ENCODE measurements at regions not wholly inside any gene's neighbourhood (a gene's known extent, or its start where the extent isn't known, plus 50 kb on each side); places are given as distances from the start of the nearest gene placed in this dataset.

DNA sequence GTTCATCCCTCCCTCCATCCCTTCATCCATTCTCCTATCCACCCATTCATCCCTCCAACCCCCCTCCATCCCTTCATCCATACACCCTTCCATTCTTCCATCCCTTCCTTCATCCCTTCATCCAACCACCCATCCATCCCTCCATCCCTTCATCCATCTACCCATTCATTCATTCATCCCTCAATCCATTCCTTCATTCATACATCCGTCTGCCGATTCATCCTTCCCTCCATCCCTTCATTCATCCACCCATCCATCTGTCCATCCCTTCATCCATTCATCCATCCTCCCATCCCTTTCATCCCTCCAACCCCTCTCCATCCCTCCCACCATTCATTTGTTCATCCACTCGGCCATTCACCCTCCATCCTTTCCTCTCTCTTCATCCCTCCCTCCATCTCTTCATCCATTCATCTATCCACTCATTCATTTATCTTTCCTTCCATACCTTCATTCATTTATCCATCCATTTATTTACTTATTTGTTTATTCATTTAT is 95.7 kb downstream of the FOXL1 start:
- TF ChIP-seq, protein P1, sequence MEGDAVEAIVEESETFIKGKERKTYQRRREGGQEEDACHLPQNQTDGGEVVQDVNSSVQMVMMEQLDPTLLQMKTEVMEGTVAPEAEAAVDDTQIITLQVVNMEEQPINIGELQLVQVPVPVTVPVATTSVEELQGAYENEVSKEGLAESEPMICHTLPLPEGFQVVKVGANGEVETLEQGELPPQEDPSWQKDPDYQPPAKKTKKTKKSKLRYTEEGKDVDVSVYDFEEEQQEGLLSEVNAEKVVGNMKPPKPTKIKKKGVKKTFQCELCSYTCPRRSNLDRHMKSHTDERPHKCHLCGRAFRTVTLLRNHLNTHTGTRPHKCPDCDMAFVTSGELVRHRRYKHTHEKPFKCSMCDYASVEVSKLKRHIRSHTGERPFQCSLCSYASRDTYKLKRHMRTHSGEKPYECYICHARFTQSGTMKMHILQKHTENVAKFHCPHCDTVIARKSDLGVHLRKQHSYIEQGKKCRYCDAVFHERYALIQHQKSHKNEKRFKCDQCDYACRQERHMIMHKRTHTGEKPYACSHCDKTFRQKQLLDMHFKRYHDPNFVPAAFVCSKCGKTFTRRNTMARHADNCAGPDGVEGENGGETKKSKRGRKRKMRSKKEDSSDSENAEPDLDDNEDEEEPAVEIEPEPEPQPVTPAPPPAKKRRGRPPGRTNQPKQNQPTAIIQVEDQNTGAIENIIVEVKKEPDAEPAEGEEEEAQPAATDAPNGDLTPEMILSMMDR (IDR thresholded peaks at IDR 0.05; ENCODE audit: low read depth, low read length), result no peak
- H3K4me3 ChIP-seq (ENCODE audit: low read depth, low read length), result no peak overlapping the region

DNA sequence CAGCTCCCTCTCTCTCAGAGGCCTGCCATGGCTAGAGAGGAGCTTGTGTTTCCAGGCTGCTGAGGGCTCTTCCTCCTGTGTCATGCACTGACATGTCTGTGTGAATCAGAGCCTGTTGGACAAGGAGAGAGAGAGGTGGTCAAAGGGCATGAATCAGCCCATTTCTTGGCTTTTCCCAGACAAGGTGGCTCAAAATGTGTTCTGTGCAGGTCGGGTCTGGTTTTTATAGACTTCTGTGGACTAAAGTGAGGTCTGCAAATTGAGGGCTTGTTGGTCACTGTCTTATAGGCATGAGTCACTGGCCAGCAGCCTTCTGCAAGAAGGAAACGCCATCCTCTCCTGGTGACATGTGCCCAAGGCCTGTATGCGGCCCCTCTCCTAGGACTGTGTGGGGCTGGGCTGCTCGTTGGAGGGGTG is 97.9 kb downstream of the FOXL1 start:
- no peak overlapping the region for H3K4me3 ChIP-seq (ENCODE audit: low read depth, low read length)
- TF ChIP-seq, protein P1 (IDR thresholded peaks at IDR 0.05; ENCODE audit: low read depth, low read length), result no peak

DNA sequence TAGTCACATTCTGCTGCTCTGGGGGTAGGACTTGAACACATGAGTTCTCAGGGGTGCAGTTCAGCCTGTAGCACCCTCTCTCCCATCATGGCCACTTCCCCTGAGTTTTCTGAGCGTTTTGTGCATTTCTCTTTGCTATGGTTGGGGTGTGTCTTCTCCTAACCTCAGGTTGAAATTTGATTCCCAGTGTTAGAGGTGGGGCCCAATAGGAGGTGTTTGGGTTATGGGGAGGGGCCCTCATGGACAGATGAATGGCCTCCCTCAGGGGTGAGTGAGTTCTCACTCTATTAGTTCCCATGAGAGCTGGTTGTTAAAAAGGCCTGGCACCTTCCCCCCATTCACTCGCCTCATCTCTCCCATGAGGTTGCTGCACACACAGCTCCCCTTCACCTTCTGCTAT is 101.1 kb downstream of the FOXL1 start:
- no peak overlapping the region for H3K4me3 ChIP-seq (ENCODE audit: low read depth, low read length)
- TF ChIP-seq, protein P1 (IDR thresholded peaks at IDR 0.05; ENCODE audit: low read depth, low read length), result no peak

DNA sequence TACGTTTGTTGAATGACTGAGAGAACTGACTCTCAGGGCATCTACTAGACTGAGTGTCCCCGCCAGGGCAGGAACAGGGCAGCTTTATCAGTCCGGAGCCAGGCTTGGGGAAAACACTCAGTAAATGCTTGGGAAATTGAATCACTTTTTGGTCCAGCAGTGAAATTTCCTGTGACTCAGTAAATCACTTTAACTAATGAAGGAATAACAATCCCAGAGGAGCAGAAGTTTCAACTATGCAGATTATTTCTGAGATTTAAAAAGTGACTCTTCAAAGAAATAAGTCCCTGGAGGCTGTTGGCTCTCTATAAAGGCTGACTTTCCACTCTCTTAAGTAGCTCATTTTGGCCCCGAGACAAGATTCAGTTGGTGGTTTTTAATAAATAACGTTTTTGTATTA is 101.8 kb downstream of the FOXL1 start:
- TF ChIP-seq, protein P1 (IDR thresholded peaks at IDR 0.05; ENCODE audit: low read depth, low read length), result no peak
- no peak overlapping the region for H3K4me3 ChIP-seq (ENCODE audit: low read depth, low read length)

DNA sequence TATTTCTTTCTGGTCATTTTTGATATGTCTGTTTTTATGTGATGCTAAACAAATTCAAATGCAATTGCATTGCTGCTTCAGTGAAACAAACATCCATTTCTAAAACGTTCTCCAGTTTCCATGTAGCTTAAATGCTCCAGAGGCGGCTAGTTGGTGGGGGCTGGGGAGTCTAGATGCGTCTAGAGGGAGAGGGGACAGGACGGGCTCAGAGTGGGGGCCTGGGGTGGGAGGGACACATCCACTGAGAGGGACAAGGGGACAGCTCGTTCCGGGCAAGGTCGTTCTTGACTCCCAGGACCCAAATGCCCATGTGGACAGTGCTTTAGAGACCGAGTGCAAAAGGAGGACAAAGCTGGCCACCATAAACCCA is 102.3 kb downstream of the FOXL1 start:
- TF ChIP-seq, protein P1 (IDR thresholded peaks at IDR 0.05; ENCODE audit: low read depth, low read length), result no peak
- H3K4me3 ChIP-seq (ENCODE audit: low read depth, low read length), result no peak overlapping the region

DNA sequence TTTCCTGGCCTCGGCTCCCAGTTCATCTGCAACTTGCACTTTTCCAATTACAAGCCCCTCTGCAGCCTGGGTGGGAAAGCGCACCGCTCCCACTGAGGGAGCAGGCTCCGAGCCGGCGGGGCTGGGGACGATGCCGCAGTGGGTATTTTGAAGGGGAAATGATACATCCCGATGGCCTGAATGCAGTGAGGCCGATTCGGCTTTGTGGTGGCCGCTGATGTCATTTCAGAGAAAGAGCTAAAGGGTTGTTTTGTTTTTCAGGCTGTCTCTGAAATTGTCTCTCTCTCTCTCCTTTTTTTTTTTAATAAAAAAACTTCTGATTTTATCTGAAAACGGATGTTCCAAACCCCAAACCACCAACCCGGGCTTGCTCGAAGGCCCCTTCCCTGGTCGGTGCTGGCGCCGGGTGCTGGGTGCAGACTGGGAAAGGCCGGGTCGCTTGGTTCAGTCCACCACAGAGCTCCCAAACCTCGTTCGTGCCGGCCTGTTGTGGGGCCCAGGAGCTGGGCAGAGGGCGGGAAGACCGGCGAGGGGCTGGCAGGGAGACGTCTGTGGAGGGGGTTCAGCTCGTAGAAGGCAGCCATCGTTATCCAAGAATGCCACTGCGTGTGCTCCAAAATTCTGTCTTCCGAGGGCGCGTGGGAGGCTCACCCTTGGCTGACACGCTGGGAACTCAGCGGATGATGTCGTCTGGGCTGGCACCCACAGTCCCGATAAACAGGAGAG is 102.8 kb downstream of the FOXL1 start:
- TF ChIP-seq, protein P1 (IDR thresholded peaks at IDR 0.05; ENCODE audit: low read depth, low read length), result no peak
- H3K4me3 ChIP-seq (ENCODE audit: low read depth, low read length), result no peak overlapping the region

DNA sequence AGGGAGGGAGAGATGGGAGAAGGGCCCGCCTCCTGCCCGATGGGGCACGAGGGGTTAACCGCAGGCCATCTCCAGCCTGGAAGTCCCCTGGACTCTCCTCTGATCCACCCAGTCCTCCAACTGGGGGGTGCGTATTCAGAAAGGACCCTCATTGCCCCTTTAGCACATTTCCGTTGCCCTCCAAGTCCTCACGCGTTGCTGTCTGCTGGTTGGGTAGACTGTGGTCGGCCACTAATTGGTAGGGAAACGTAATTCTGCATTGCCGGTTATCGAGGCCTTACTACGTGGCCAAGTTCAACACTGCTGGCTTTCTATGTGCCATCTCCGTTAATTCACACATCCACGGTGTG is 103.4 kb downstream of the FOXL1 start:
- TF ChIP-seq, protein P1 (IDR thresholded peaks at IDR 0.05; ENCODE audit: low read depth, low read length), result no peak

More for the DNA sequence above, 103.4 kb downstream of the FOXL1 start:
- no peak overlapping the region for H3K4me3 ChIP-seq (ENCODE audit: low read depth, low read length)
